ENCODE measurements at regions not wholly inside any gene's neighbourhood (a gene's known extent, or its start where the extent isn't known, plus 50 kb on each side); places are given as distances from the start of the nearest gene placed in this dataset.
"Not testable (repeated sequence)": the region's sequence is repeated elsewhere in the genome, so short reads cannot be mapped to it uniquely, and the experiment has no call there.

GRCh38 chr22:27104449-27104848 lies 447.1 kb downstream of the MIAT start:
- DNase-seq: no peak

GRCh38 chr22:27105142-27106025 lies 448.0 kb downstream of the MIAT start:
- no peak for DNase-seq

GRCh38 chr22:27106985-27107384 lies 449.6 kb downstream of the MIAT start:
- no peak for DNase-seq

GRCh38 chr22:27107386-27107785 lies 450.0 kb downstream of the MIAT start:
- no peak for DNase-seq

GRCh38 chr22:27107824-27108223 lies 450.4 kb downstream of the MIAT start:
- DNase-seq: no peak

- peak; percentile 79 for DNase-seq
Measured at GRCh38 chr22:27108425-27109114, 451.2 kb downstream of the MIAT start.

GRCh38 chr22:27109406-27109805 lies 452.0 kb downstream of the MIAT start:
- not testable (repeated sequence) for DNase-seq

GRCh38 chr22:27110665-27111451 lies 453.5 kb downstream of the MIAT start:
- peak; percentile 87 for DNase-seq

GRCh38 chr22:27111796-27112672 lies 454.6 kb downstream of the MIAT start:
- no peak for DNase-seq

- DNase-seq: no peak
Measured at GRCh38 chr22:27113211-27113635, 455.8 kb downstream of the MIAT start.

- no peak for DNase-seq
Measured at GRCh38 chr22:27113641-27114040, 456.3 kb downstream of the MIAT start.

GRCh38 chr22:27114186-27114585 lies 456.8 kb downstream of the MIAT start:
- no peak for DNase-seq

- DNase-seq: no peak
Measured at GRCh38 chr22:27115410-27115809, 458.0 kb downstream of the MIAT start.

GRCh38 chr22:27115816-27116256 lies 458.4 kb downstream of the MIAT start:
- no peak for DNase-seq

GRCh38 chr22:27116312-27117086 lies 459.1 kb downstream of the MIAT start:
- DNase-seq: no peak

GRCh38 chr22:27120036-27120435 lies 462.6 kb downstream of the MIAT start:
- no peak for DNase-seq

- DNase-seq: no peak
Measured at GRCh38 chr22:27122574-27122973, 465.2 kb downstream of the MIAT start.

- no peak for DNase-seq
Measured at GRCh38 chr22:27123880-27124279, 466.5 kb downstream of the MIAT start.

- no peak for DNase-seq
Measured at GRCh38 chr22:27124351-27124966, 467.1 kb downstream of the MIAT start.

GRCh38 chr22:27125539-27125938 lies 468.2 kb downstream of the MIAT start:
- DNase-seq: no peak

- DNase-seq: no peak
Measured at GRCh38 chr22:27127911-27128310, 470.5 kb downstream of the MIAT start.

Measured in eye (tissue), 1 donor.